WTC11 (cell line): ENCODE measurements at regions not wholly inside any gene's neighbourhood (a gene's known extent, or its start where the extent isn't known, plus 50 kb on each side); places are given as distances from the start of the nearest gene placed in this dataset.
A peak's percentile ranks its signal among the peaks of the same experiment; 100 is the strongest.

Experiments used
- ATAC-seq: fragments of 200-7000 bp; cut with Tn5 transposase; 2 replicates; pipeline ENCODE4 v1.10.0; 2021; ENCODE audit warnings: mild to moderate bottlenecking, moderate library complexity
- CTCF ChIA-PET: fragments of 300-600 bp; sonication (Branson Sonifier 250); formaldehyde crosslinking; loops from one replicate; lab custom pipeline; 2021; ENCODE audit warnings: antibody characterized with exemption; lab: Charles Lee
- POLR2A ChIA-PET: fragments of 350-600 bp; sonication (Branson Sonifier 250); formaldehyde crosslinking; loops from one replicate; lab custom pipeline; 2021; ENCODE audit warnings: antibody characterized with exemption; lab: Charles Lee
- DNase-seq: peaks from one replicate; pipeline ENCODE4 v3.0.0; 2021; ENCODE audit warnings: low spot score
- H3K27ac Mint-ChIP-seq: 2 replicates; pipeline ENCODE4 v1.8.0; 2021; ENCODE audit warnings: mixed read lengths
- H3K27me3 Mint-ChIP-seq: 2 replicates; pipeline ENCODE4 v1.8.0; 2021; ENCODE audit warnings: low read depth, mild to moderate bottlenecking, moderate library complexity, mixed read lengths
- H3K36me3 Mint-ChIP-seq: 2 replicates; pipeline ENCODE4 v1.8.0; 2021; ENCODE audit warnings: mixed read lengths
- H3K4me1 Mint-ChIP-seq: 2 replicates; pipeline ENCODE4 v1.8.0; 2022; ENCODE audit warnings: mixed read lengths
- H3K4me3 Mint-ChIP-seq: 2 replicates; pipeline ENCODE4 v1.8.0; 2021; ENCODE audit warnings: mild to moderate bottlenecking, moderate library complexity, mixed read lengths
- H3K9me3 Mint-ChIP-seq: 2 replicates; pipeline ENCODE4 v1.8.0; 2021; ENCODE audit warnings: mixed read lengths
- ATF2 ChIP-seq: sonication (generic); formaldehyde crosslinking; IDR thresholded peaks from 2 replicates; pipeline ENCODE4 v1.8.1; 2022; ENCODE audit warnings: low read depth, missing genetic modification reagents, borderline replicate concordance
- ATF3 ChIP-seq: sonication (generic); formaldehyde crosslinking; conservative IDR thresholded peaks from 2 replicates; pipeline ENCODE4 v1.8.1; 2022; ENCODE audit warnings: mild to moderate bottlenecking, missing genetic modification reagents
- CBFB ChIP-seq: sonication (generic); formaldehyde crosslinking; IDR thresholded peaks from 2 replicates; pipeline ENCODE4 v1.8.1; 2022; ENCODE audit warnings: mild to moderate bottlenecking, low read depth, missing genetic modification reagents
- CTCF ChIP-seq: fragments of 200-600 bp; IDR thresholded peaks from 2 replicates; pipeline ENCODE4 v1.8.0; 2022; ENCODE audit warnings: antibody characterized with exemption
- ELF4 ChIP-seq: sonication (generic); formaldehyde crosslinking; IDR thresholded peaks from 2 replicates; pipeline ENCODE4 v1.8.1; 2022; ENCODE audit warnings: low read depth, mild to moderate bottlenecking, moderate library complexity, missing genetic modification reagents
- EMX1 ChIP-seq: fragments of 250-450 bp; sonication (Bioruptor Pico); IDR thresholded peaks from 2 replicates; pipeline ENCODE4 v1.8.0; 2021; ENCODE audit warnings: mild to moderate bottlenecking
- ESRRA ChIP-seq: sonication (generic); formaldehyde crosslinking; IDR thresholded peaks from 2 replicates; pipeline ENCODE4 v1.8.1; 2022; ENCODE audit warnings: mild to moderate bottlenecking, missing genetic modification reagents, borderline replicate concordance
- FOXK1 ChIP-seq: sonication (generic); formaldehyde crosslinking; IDR thresholded peaks from 2 replicates; pipeline ENCODE4 v1.8.0; 2022; ENCODE audit warnings: mild to moderate bottlenecking, moderate library complexity, missing genetic modification reagents
- GTF2I ChIP-seq: fragments of 250-450 bp; sonication (Bioruptor Pico); conservative IDR thresholded peaks from 2 replicates; pipeline ENCODE4 v1.4.0; 2021; ENCODE audit warnings: mild to moderate bottlenecking
- KAT7 ChIP-seq: sonication (generic); formaldehyde crosslinking; IDR thresholded peaks from 2 replicates; pipeline ENCODE4 v1.8.1; 2023; ENCODE audit warnings: missing genetic modification reagents, mild to moderate bottlenecking, borderline replicate concordance
- MAX ChIP-seq: sonication (generic); formaldehyde crosslinking; IDR thresholded peaks from 2 replicates; pipeline ENCODE4 v1.8.0; 2022; ENCODE audit warnings: mild to moderate bottlenecking, missing genetic modification reagents
- PRDM15 ChIP-seq: sonication (generic); formaldehyde crosslinking; IDR thresholded peaks from 2 replicates; pipeline ENCODE4 v1.8.0; 2022; ENCODE audit warnings: missing genetic modification reagents
- TEAD4 ChIP-seq: sonication (generic); formaldehyde crosslinking; IDR thresholded peaks from 2 replicates; pipeline ENCODE4 v1.8.0; 2022; ENCODE audit warnings: mild to moderate bottlenecking, missing genetic modification reagents
- ZBTB21 ChIP-seq: sonication (generic); formaldehyde crosslinking; IDR thresholded peaks from 2 replicates; pipeline ENCODE4 v1.8.1; 2023; ENCODE audit warnings: mild to moderate bottlenecking, missing genetic modification reagents, borderline replicate concordance
- ZNF138 ChIP-seq: sonication (generic); formaldehyde crosslinking; conservative IDR thresholded peaks from 2 replicates; pipeline ENCODE4 v1.8.1; 2022; ENCODE audit warnings: mild to moderate bottlenecking, moderate library complexity, missing genetic modification reagents
- ZNF532 ChIP-seq: fragments of 250-450 bp; sonication (Bioruptor Pico); IDR thresholded peaks from 2 replicates; pipeline ENCODE4 v1.9.0; 2021; ENCODE audit warnings: mild to moderate bottlenecking, borderline replicate concordance
- ZSCAN18 ChIP-seq: fragments of 250-450 bp; sonication (Bioruptor Pico); IDR thresholded peaks from 2 replicates; pipeline ENCODE4 v2.1.2; 2022; ENCODE audit warnings: mild to moderate bottlenecking, moderate library complexity

GRCh38 chr11:45061641-45062040 is 84.8 kb upstream of the PRDM11 start (continued):
- TF ChIP-seq ATF2 (CRISPR knock-in tag) (no peak), ATF3 (no peak), ZNF138 (no peak)

- ATAC-seq: no peak
- no peak for DNase-seq
- ChIA-PET POLR2A (no interaction called here), CTCF (interaction anchor here (1.3 to 1.6 kb wide), 2 partner anchors 126 to 151 kb away, joined by 3 to 4 read pairs; no protein-coding TSS in a partner anchor)
- Mint-ChIP-seq H3K27me3 (peaks cover 7% of the 10 kb centered on the region; the same call in 1 of the 2 replicates), H3K4me1 (peaks cover 5% of the 10 kb centered on the region), H3K36me3 (peaks cover 19% of the 10 kb centered on the region), H3K4me3 (no peak overlapping the region), H3K9me3 (peaks cover 30% of the 10 kb centered on the region), H3K27ac (0 out of 2 replicates have a peak overlapping the region, but pooled peaks have one; percentile 6)
- TF ChIP-seq EMX1 (CRISPR knock-in tag) (no peak), KAT7 (CRISPR knock-in tag) (no peak), FOXK1 (CRISPR knock-in tag) (no peak), ATF2 (CRISPR knock-in tag) (no peak), ZBTB21 (CRISPR knock-in tag) (no peak), MAX (no peak), ZSCAN18 (no peak), ESRRA (no peak), PRDM15 (no peak), TEAD4 (no peak), CTCF (no peak), ZNF138 (no peak), ZNF532 (CRISPR knock-in tag) (no peak), GTF2I (no peak), CBFB (CRISPR knock-in tag) (no peak), ATF3 (no peak), ELF4 (CRISPR knock-in tag) (no peak)
Measured at GRCh38 chr11:45062115-45062514, 84.3 kb upstream of the PRDM11 start.
